Endothelial cell of umbilical vein (primary cell): ENCODE measurements at regions not wholly inside any gene's neighbourhood (a gene's known extent, or its start where the extent isn't known, plus 50 kb on each side); places are given as distances from the start of the nearest gene placed in this dataset.
"Not testable (repeated sequence)": the region's sequence is repeated elsewhere in the genome, so short reads cannot be mapped to it uniquely, and the experiment has no call there.

ENCODE experiments used
- BruUV-seq: library from RNA; stranded (reverse); fragments of 400-500 nt; replicated peaks from 2 replicates; lab custom pipeline; 2021; lab: Mats Ljungman, UMichigan
- CTCF ChIA-PET: fragments of 300-600, 350-600 bp; sonication (Branson Sonifier 250); formaldehyde crosslinking; loops from one replicate; lab custom pipeline; 2021; ENCODE audit warnings: antibody characterized with exemption, inconsistent platforms; lab: Charles Lee
- POLR2A ChIA-PET: fragments of 300-600, 350-600 bp; sonication (Branson Sonifier 250); formaldehyde crosslinking; loops from one replicate; lab custom pipeline; 2021; ENCODE audit warnings: antibody characterized with exemption, inconsistent platforms; lab: Charles Lee
- DNase-seq: peaks from one replicate; pipeline ENCODE4 v3.0.0-alpha.2; 2011; ENCODE audit warnings: low read depth, low spot score
- FAIRE-seq: peaks from 2 replicates; lab custom pipeline; 2011; peaks lifted over from hg19 to GRCh38; lab: Jason Lieb, UNC
- H2AFZ ChIP-seq: 2 replicates; pipeline ENCODE4 v1.6.0; 2012; ENCODE audit warnings: low read depth, low read length, control low read depth, inconsistent platforms
- H3K27ac ChIP-seq: 2 replicates; pipeline ENCODE4 v1.5.1; 2011; ENCODE audit warnings: low read depth, mild to moderate bottlenecking, control low read depth, low read length, moderate library complexity; ENCODE audit not compliant: insufficient read depth
- H3K27me3 ChIP-seq, 2 experiments: 2 replicates each; pipeline versions ENCODE4 v1.6.0 to v1.6.1; 2011; ENCODE audit warnings: low read length in 2 of 2, mixed read lengths in 1 of 2; ENCODE audit not compliant: control insufficient read depth in 2 of 2, insufficient read depth in 2 of 2
- H3K36me3 ChIP-seq, 2 experiments: 2 replicates in 1 of 2; 3 replicates in 1 of 2; pipeline ENCODE4 v1.5.1; 2011; ENCODE audit warnings: low read length in 2 of 2, mild to moderate bottlenecking in 1 of 2, moderate library complexity in 1 of 2; ENCODE audit not compliant: control insufficient read depth in 2 of 2, insufficient read depth in 2 of 2; ENCODE audit errors: extremely low read depth in 1 of 2
- H3K4me1 ChIP-seq: 3 replicates; pipeline ENCODE4 v1.5.1; 2011; ENCODE audit warnings: mild to moderate bottlenecking, low read length; ENCODE audit not compliant: control insufficient read depth, insufficient read depth; ENCODE audit errors: extremely low read depth
- H3K4me2 ChIP-seq: 2 replicates; pipeline ENCODE4 v1.6.1; 2011; ENCODE audit warnings: low read length, control low read depth, mixed read lengths; ENCODE audit not compliant: insufficient read depth
- H3K4me3 ChIP-seq, 3 experiments: fragments of 200-600 bp in 1 of 3; sonication (generic), shearing (Covaris generic) in 1 of 3; replicated peaks in 1 of 3; 2 replicates each; pipeline ENCODE4 v1.5.1; 2011 to 2016; ENCODE audit warnings: control low read depth in 3 of 3, low read length in 3 of 3, mild to moderate bottlenecking in 2 of 3, inconsistent platforms in 1 of 3, low read depth in 1 of 3, moderate library complexity in 1 of 3; ENCODE audit not compliant: insufficient read depth in 1 of 3
- H3K79me2 ChIP-seq: 2 replicates; pipeline ENCODE4 v1.6.0; 2012; ENCODE audit warnings: low read length, inconsistent platforms; ENCODE audit not compliant: control insufficient read depth, insufficient read depth
- H3K9ac ChIP-seq: replicated peaks from 2 replicates; pipeline ENCODE3; 2011; ENCODE audit warnings: low read length, control low read depth; ENCODE audit not compliant: insufficient read depth; ENCODE audit errors: extremely low read depth
- H3K9me1 ChIP-seq: replicated peaks from 3 replicates; pipeline ENCODE4 v1.6.0; 2011; ENCODE audit warnings: mild to moderate bottlenecking, low read length; ENCODE audit not compliant: control insufficient read depth, insufficient read depth; ENCODE audit errors: extremely low read depth
- H3K9me3 ChIP-seq: replicated peaks from 2 replicates; pipeline ENCODE4 v1.5.1; 2012; ENCODE audit warnings: low read length, inconsistent platforms; ENCODE audit not compliant: control insufficient read depth, insufficient read depth
- H4K20me1 ChIP-seq: replicated peaks from 2 replicates; pipeline ENCODE3; 2011; ENCODE audit warnings: mild to moderate bottlenecking, low read length; ENCODE audit not compliant: control insufficient read depth, insufficient read depth; ENCODE audit errors: extremely low read depth
- CTCF ChIP-seq, 2 donors: IDR thresholded peaks; 1 replicate in 1 of 2; 2 replicates in 1 of 2; pipeline ENCODE4 v1.5.1; 2011; ENCODE audit warnings: low read length in 2 of 2, mild to moderate bottlenecking in 2 of 2, moderate library complexity in 2 of 2, control low read depth in 1 of 2, inconsistent platforms in 1 of 2, low read depth in 1 of 2; ENCODE audit not compliant: insufficient read depth in 1 of 2; ENCODE audit errors: extremely low read depth in 1 of 2
- EZH2 ChIP-seq: IDR thresholded peaks from 2 replicates; pipeline ENCODE4 v1.6.1; 2012; ENCODE audit warnings: borderline replicate concordance, low read depth, mild to moderate bottlenecking, moderate library complexity, low read length, inconsistent platforms; ENCODE audit not compliant: severe bottlenecking
- FOS ChIP-seq: IDR thresholded peaks from 2 replicates; pipeline ENCODE4 v1.6.1; 2011; ENCODE audit warnings: mild to moderate bottlenecking, low read length, moderate library complexity, borderline replicate concordance; ENCODE audit not compliant: insufficient read depth
- GATA2 ChIP-seq: IDR thresholded peaks from 2 replicates; pipeline ENCODE4 v1.7.0; 2011; ENCODE audit warnings: low read depth, mild to moderate bottlenecking, moderate library complexity, mixed read lengths, low read length; ENCODE audit not compliant: insufficient read length, insufficient read depth
- JUN ChIP-seq: IDR thresholded peaks from 2 replicates; pipeline ENCODE4 v1.6.1; 2011; ENCODE audit warnings: borderline replicate concordance, low read depth; ENCODE audit not compliant: insufficient read length, insufficient read depth
- MYC ChIP-seq: IDR thresholded peaks from one replicate; pipeline ENCODE4 v1.6.1; 2011; ENCODE audit warnings: mild to moderate bottlenecking, low read depth, low read length
- POLR2A ChIP-seq: IDR thresholded peaks from 2 replicates; pipeline ENCODE4 v1.6.1; 2012; ENCODE audit warnings: low read depth, mild to moderate bottlenecking, control low read depth, low read length
- POLR2AphosphoS5 ChIP-seq: IDR thresholded peaks from 2 replicates; pipeline ENCODE4 v1.6.1; 2012; ENCODE audit warnings: low read depth, mild to moderate bottlenecking, control low read depth, low read length, moderate library complexity; ENCODE audit not compliant: insufficient read depth
- dilution Hi-C: fragments of 300-500 bp; cut with MboI; formaldehyde crosslinking; loops from one replicate; pipeline ENCODE4 v1.15.0; 2019; ENCODE audit warnings: low sequenced_read_pairs; ENCODE audit not compliant: extremely low pct_ligation_motif_present
- intact Hi-C: fragments of 100-400 bp; cut with micrococcal nuclease; formaldehyde crosslinking; loops from one replicate; pipeline ENCODE4 v1.10.0; 2022
- TF ChIP-seq, protein P1 (sequence below): IDR thresholded peaks from 2 replicates; pipeline ENCODE4 v1.6.1; 2011; ENCODE audit not compliant: insufficient read depth, insufficient read length

DNA sequence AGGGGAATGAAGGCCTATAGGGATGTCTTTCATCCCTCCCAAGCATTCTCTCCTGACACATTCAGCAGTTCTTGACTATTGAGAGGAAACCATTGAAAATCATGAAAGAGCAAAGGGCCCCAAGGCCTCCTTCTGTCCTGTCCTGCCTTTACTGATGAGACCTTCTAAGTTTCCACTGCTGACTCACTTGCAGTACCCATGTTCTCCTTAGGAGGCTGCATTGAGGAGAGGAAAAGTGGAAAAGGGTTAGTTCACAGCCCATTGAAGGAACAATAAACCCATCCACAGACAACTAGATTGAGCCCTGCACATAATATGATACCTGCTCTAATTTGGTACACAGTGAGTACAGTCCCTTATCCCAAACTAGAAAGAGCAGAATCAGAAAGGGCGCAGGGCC is 115.1 kb upstream of the PNPLA4 start:
- no peak overlapping the region for H3K9ac ChIP-seq
- DNase-seq, result no peak
- H3K4me2 ChIP-seq, result no peak overlapping the region
- no peaks in the 10 kb centered on the region for H3K27me3 ChIP-seq
- POLR2A ChIA-PET, result no interaction called here
- no peak overlapping the region for H2AFZ ChIP-seq
- dilution Hi-C loops, result no loop called here
- no peaks in the 10 kb centered on the region for H4K20me1 ChIP-seq
- TF ChIP-seq, protein P1, sequence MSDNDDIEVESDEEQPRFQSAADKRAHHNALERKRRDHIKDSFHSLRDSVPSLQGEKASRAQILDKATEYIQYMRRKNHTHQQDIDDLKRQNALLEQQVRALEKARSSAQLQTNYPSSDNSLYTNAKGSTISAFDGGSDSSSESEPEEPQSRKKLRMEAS, result no peak
- TF ChIP-seq MYC (no peak), FOS (no peak), EZH2 (no peak), GATA2 (no peak), POLR2A (no peak), POLR2AphosphoS5 (no peak), JUN (no peak), CTCF (IDR thresholded peaks at IDR 0.05; ENCODE audit: extremely low read depth in 1 of 2, insufficient read depth in 1 of 2, low read depth in 1 of 2, low read length in 2 of 2) (no peak)
- H3K4me3 ChIP-seq, result no peak overlapping the region
- H3K36me3 ChIP-seq, result no peaks in the 10 kb centered on the region
- CTCF ChIA-PET, result no interaction called here
- H3K9me3 ChIP-seq, result no peaks in the 10 kb centered on the region
- H3K4me1 ChIP-seq, result no peaks in the 10 kb centered on the region
- intact Hi-C loops, result no loop called here
- H3K9me1 ChIP-seq, result no peaks in the 10 kb centered on the region
- BruUV-seq, result no TSS peak
- no peaks in the 10 kb centered on the region for H3K79me2 ChIP-seq
- no peak overlapping the region for H3K27ac ChIP-seq
- no peak for FAIRE-seq

GRCh38 chrX:8039711-8040110 is 112.5 kb upstream of the PNPLA4 start:
- intact Hi-C loops, DNase-seq, CTCF ChIA-PET, H3K9me1 ChIP-seq, FAIRE-seq, H3K9me3 ChIP-seq, H3K36me3 ChIP-seq, H3K27me3 ChIP-seq, BruUV-seq, POLR2A ChIA-PET, H4K20me1 ChIP-seq, H3K9ac ChIP-seq, H3K4me2 ChIP-seq, H3K27ac ChIP-seq, H3K4me3 ChIP-seq, dilution Hi-C loops, H3K4me1 ChIP-seq, H2AFZ ChIP-seq, H3K79me2 ChIP-seq: not testable (repeated sequence)
